ENCODE measurements at regions not wholly inside any gene's neighbourhood (a gene's known extent, or its start where the extent isn't known, plus 50 kb on each side); places are given as distances from the start of the nearest gene placed in this dataset.

- Histone ChIP-seq H3K4me1 (ENCODE audit: control insufficient read depth, insufficient read depth, low read depth, low read length) (no peaks in the 10 kb centered on the region), H2BK5ac (ENCODE audit: low read depth, low read length, poor library complexity, severe bottlenecking) (no peak overlapping the region), H3K4ac (ENCODE audit: low read depth in 1 of 2, low read length in 2 of 2) (no peak overlapping the region), H3K18ac (ENCODE audit: low read depth in 1 of 2, low read length in 2 of 2) (no peak overlapping the region), H2AK5ac (ENCODE audit: low read length, severe bottlenecking) (no peak overlapping the region), H3K9ac (ENCODE audit: low read length) (no peak overlapping the region), H4K8ac (ENCODE audit: low read length) (no peak overlapping the region), H3K27ac (ENCODE audit: low read length, poor library complexity, severe bottlenecking) (no peak overlapping the region), H3K79me1 (replicated peaks; ENCODE audit: low read length, poor library complexity, severe bottlenecking) (no peaks in the 10 kb centered on the region), H2BK15ac (ENCODE audit: low read depth, poor library complexity, severe bottlenecking) (no peak overlapping the region), H2BK12ac (ENCODE audit: low read length in 2 of 2) (no peak overlapping the region), H2AFZ (ENCODE audit: low read depth, low read length) (no peak overlapping the region), H4K91ac (ENCODE audit: low read length) (no peak overlapping the region), H3K9me3 (ENCODE audit: control insufficient read depth, low read length) (peaks cover 16% of the 10 kb centered on the region), H3K27me3 (ENCODE audit: control insufficient read depth in 1 of 2, insufficient read depth in 1 of 2, low read length in 2 of 2) (peaks cover 0 to under 1% of the 10 kb centered on the region in 2 experiments), H3K4me3 (ENCODE audit: insufficient read depth in 1 of 2, low read depth in 1 of 2, low read length in 2 of 2) (no peak overlapping the region), H3K23ac (ENCODE audit: low read length in 2 of 2) (no peak overlapping the region), H2BK120ac (ENCODE audit: low read depth, low read length) (no peak overlapping the region), H3K36me3 (ENCODE audit: control insufficient read depth in 1 of 2, insufficient read depth in 2 of 2, low read depth in 1 of 2, low read length in 2 of 2) (no peaks in the 10 kb centered on the region), H3K14ac (ENCODE audit: low read length in 2 of 2) (no peak overlapping the region), H3K4me2 (ENCODE audit: low read length, poor library complexity, severe bottlenecking) (no peak overlapping the region)
- DNase-seq: no peak
Measured at GRCh38 chr1:38440402-38440801, 393.8 kb upstream of the POU3F1 start.

- no peak overlapping the region for H2BK12ac ChIP-seq (ENCODE audit: low read length in 2 of 2)
- H2BK15ac ChIP-seq (ENCODE audit: low read depth, poor library complexity, severe bottlenecking): no peak overlapping the region
- DNase-seq: no peak
- H2AK5ac ChIP-seq (ENCODE audit: low read length, severe bottlenecking): no peak overlapping the region
- H3K36me3 ChIP-seq (ENCODE audit: control insufficient read depth in 1 of 2, insufficient read depth in 2 of 2, low read depth in 1 of 2, low read length in 2 of 2): no peaks in the 10 kb centered on the region
- H3K4me2 ChIP-seq (ENCODE audit: low read length, poor library complexity, severe bottlenecking): no peak overlapping the region
- no peak overlapping the region for H4K91ac ChIP-seq (ENCODE audit: low read length)
- H3K4ac ChIP-seq (ENCODE audit: low read depth in 1 of 2, low read length in 2 of 2): no peak overlapping the region
- H3K79me1 ChIP-seq (replicated peaks; ENCODE audit: low read length, poor library complexity, severe bottlenecking): no peaks in the 10 kb centered on the region
- no peaks in the 10 kb centered on the region for H3K4me1 ChIP-seq (ENCODE audit: control insufficient read depth, insufficient read depth, low read depth, low read length)
- no peak overlapping the region for H3K9ac ChIP-seq (ENCODE audit: low read length)
- H3K9me3 ChIP-seq (ENCODE audit: control insufficient read depth, low read length): peaks cover 16% of the 10 kb centered on the region
- H3K27me3 ChIP-seq (ENCODE audit: control insufficient read depth in 1 of 2, insufficient read depth in 1 of 2, low read length in 2 of 2): no peaks in the 10 kb centered on the region
- H2BK5ac ChIP-seq (ENCODE audit: low read depth, low read length, poor library complexity, severe bottlenecking): no peak overlapping the region
- H3K23ac ChIP-seq (ENCODE audit: low read length in 2 of 2): no peak overlapping the region
- H3K18ac ChIP-seq (ENCODE audit: low read depth in 1 of 2, low read length in 2 of 2): no peak overlapping the region
- H4K8ac ChIP-seq (ENCODE audit: low read length): no peak overlapping the region
- H3K4me3 ChIP-seq (ENCODE audit: insufficient read depth in 1 of 2, low read depth in 1 of 2, low read length in 2 of 2): no peak overlapping the region
- no peak overlapping the region for H2AFZ ChIP-seq (ENCODE audit: low read depth, low read length)
- no peak overlapping the region for H2BK120ac ChIP-seq (ENCODE audit: low read depth, low read length)
- WGBS: 80% methylated on average over 3 of the region's 4 CpGs
- H3K27ac ChIP-seq (ENCODE audit: low read length, poor library complexity, severe bottlenecking): no peak overlapping the region
- no peak overlapping the region for H3K14ac ChIP-seq (ENCODE audit: low read length in 2 of 2)
Measured at GRCh38 chr1:38436749-38437148, 390.2 kb upstream of the POU3F1 start.

- H2AFZ ChIP-seq (ENCODE audit: low read depth, low read length): no peak overlapping the region
Measured at GRCh38 chr1:38436006-38436405, 389.4 kb upstream of the POU3F1 start.

GRCh38 chr1:38433084-38433722 is 386.6 kb upstream of the POU3F1 start:
- H3K27ac ChIP-seq (ENCODE audit: low read length, poor library complexity, severe bottlenecking): no peak overlapping the region
- no peak for DNase-seq
- H3K9ac ChIP-seq (ENCODE audit: low read length): no peak overlapping the region
- no peak overlapping the region for H3K14ac ChIP-seq (ENCODE audit: low read length in 2 of 2)
- no peak overlapping the region for H2AK5ac ChIP-seq (ENCODE audit: low read length, severe bottlenecking)
- H2BK12ac ChIP-seq (ENCODE audit: low read length in 2 of 2): no peak overlapping the region
- no peak overlapping the region for H3K18ac ChIP-seq (ENCODE audit: low read depth in 1 of 2, low read length in 2 of 2)
- no peak overlapping the region for H3K23ac ChIP-seq (ENCODE audit: low read length in 2 of 2)
- no peak overlapping the region for H3K4ac ChIP-seq (ENCODE audit: low read depth in 1 of 2, low read length in 2 of 2)
- peaks cover 0 to 3% of the 10 kb centered on the region in 2 experiments for H3K27me3 ChIP-seq (ENCODE audit: control insufficient read depth in 1 of 2, insufficient read depth in 1 of 2, low read length in 2 of 2)
- H3K79me1 ChIP-seq (replicated peaks; ENCODE audit: low read length, poor library complexity, severe bottlenecking): no peaks in the 10 kb centered on the region
- H2BK120ac ChIP-seq (ENCODE audit: low read depth, low read length): no peak overlapping the region
- H3K36me3 ChIP-seq (ENCODE audit: control insufficient read depth in 1 of 2, insufficient read depth in 2 of 2, low read depth in 1 of 2, low read length in 2 of 2): no peaks in the 10 kb centered on the region
- H3K4me2 ChIP-seq (ENCODE audit: low read length, poor library complexity, severe bottlenecking): no peak overlapping the region
- H4K91ac ChIP-seq (ENCODE audit: low read length): no peak overlapping the region
- 65% methylated on average over 7 of the region's 10 CpGs for WGBS
- no peaks in the 10 kb centered on the region for H3K4me1 ChIP-seq (ENCODE audit: control insufficient read depth, insufficient read depth, low read depth, low read length)
- H2AFZ ChIP-seq (ENCODE audit: low read depth, low read length): no peak overlapping the region
- H2BK5ac ChIP-seq (ENCODE audit: low read depth, low read length, poor library complexity, severe bottlenecking): no peak overlapping the region
- no peak overlapping the region for H2BK15ac ChIP-seq (ENCODE audit: low read depth, poor library complexity, severe bottlenecking)
- no peak overlapping the region for H4K8ac ChIP-seq (ENCODE audit: low read length)
- peaks cover 4% of the 10 kb centered on the region for H3K9me3 ChIP-seq (ENCODE audit: control insufficient read depth, low read length)
- no peak overlapping the region for H3K4me3 ChIP-seq (ENCODE audit: insufficient read depth in 1 of 2, low read depth in 1 of 2, low read length in 2 of 2)

More at GRCh38 chr1:38436006-38436405, 389.4 kb upstream of the POU3F1 start:
- H4K91ac ChIP-seq (ENCODE audit: low read length): no peak overlapping the region
- 57% methylated on average over 9 of the region's 9 CpGs for WGBS
- H3K79me1 ChIP-seq (replicated peaks; ENCODE audit: low read length, poor library complexity, severe bottlenecking): no peaks in the 10 kb centered on the region
- H3K36me3 ChIP-seq (ENCODE audit: control insufficient read depth in 1 of 2, insufficient read depth in 2 of 2, low read depth in 1 of 2, low read length in 2 of 2): no peaks in the 10 kb centered on the region
- no peaks in the 10 kb centered on the region for H3K27me3 ChIP-seq (ENCODE audit: control insufficient read depth in 1 of 2, insufficient read depth in 1 of 2, low read length in 2 of 2)
- H3K27ac ChIP-seq (ENCODE audit: low read length, poor library complexity, severe bottlenecking): no peak overlapping the region
- H2BK12ac ChIP-seq (ENCODE audit: low read length in 2 of 2): no peak overlapping the region
- no peak overlapping the region for H2BK15ac ChIP-seq (ENCODE audit: low read depth, poor library complexity, severe bottlenecking)
- DNase-seq: no peak
- H2BK5ac ChIP-seq (ENCODE audit: low read depth, low read length, poor library complexity, severe bottlenecking): no peak overlapping the region
- no peak overlapping the region for H3K18ac ChIP-seq (ENCODE audit: low read depth in 1 of 2, low read length in 2 of 2)
- H2AK5ac ChIP-seq (ENCODE audit: low read length, severe bottlenecking): no peak overlapping the region
- no peak overlapping the region for H3K23ac ChIP-seq (ENCODE audit: low read length in 2 of 2)
- no peak overlapping the region for H3K4ac ChIP-seq (ENCODE audit: low read depth in 1 of 2, low read length in 2 of 2)
- H3K4me1 ChIP-seq (ENCODE audit: control insufficient read depth, insufficient read depth, low read depth, low read length): no peaks in the 10 kb centered on the region
- H3K4me3 ChIP-seq (ENCODE audit: insufficient read depth in 1 of 2, low read depth in 1 of 2, low read length in 2 of 2): no peak overlapping the region
- H2BK120ac ChIP-seq (ENCODE audit: low read depth, low read length): no peak overlapping the region
- no peak overlapping the region for H3K4me2 ChIP-seq (ENCODE audit: low read length, poor library complexity, severe bottlenecking)
- H3K9ac ChIP-seq (ENCODE audit: low read length): no peak overlapping the region
- H3K9me3 ChIP-seq (ENCODE audit: control insufficient read depth, low read length): peaks cover 8% of the 10 kb centered on the region
- no peak overlapping the region for H3K14ac ChIP-seq (ENCODE audit: low read length in 2 of 2)
- H4K8ac ChIP-seq (ENCODE audit: low read length): no peak overlapping the region

All from mesenchymal stem cell (in vitro differentiated cells and primary cell).